H9 (cell line): ENCODE measurements at regions not wholly inside any gene's neighbourhood (a gene's known extent, or its start where the extent isn't known, plus 50 kb on each side); places are given as distances from the start of the nearest gene placed in this dataset.
A peak's percentile ranks its signal among the peaks of the same experiment; 100 is the strongest.

Experiments used
- DNase-seq: peaks from one replicate; pipeline ENCODE4 v3.0.0-alpha.2; 2017
- H2AFZ ChIP-seq: one replicate; pipeline ENCODE4 v1.6.1; 2013; ENCODE audit warnings: mild to moderate bottlenecking, low read length, control low read depth, moderate library complexity
- H2AK5ac ChIP-seq: 2 replicates; pipeline ENCODE4 v1.6.1; 2013; ENCODE audit warnings: low read length, control low read depth, mixed read lengths; ENCODE audit not compliant: insufficient read length
- H2BK120ac ChIP-seq: one replicate; pipeline ENCODE4 v1.6.1; 2013; ENCODE audit warnings: low read depth, mild to moderate bottlenecking, low read length, control low read depth, inconsistent platforms; ENCODE audit not compliant: poor library complexity, severe bottlenecking
- H2BK12ac ChIP-seq: 2 replicates; pipeline ENCODE4 v1.6.1; 2013; ENCODE audit warnings: low read length, control low read depth, mixed read lengths, low read depth; ENCODE audit not compliant: insufficient read length
- H2BK15ac ChIP-seq: 2 replicates; pipeline ENCODE4 v1.6.1; 2013; ENCODE audit warnings: low read depth, low read length, control low read depth
- H2BK20ac ChIP-seq: one replicate; pipeline ENCODE4 v1.6.1; 2013; ENCODE audit warnings: low read depth, mild to moderate bottlenecking, low read length, control low read depth, inconsistent platforms; ENCODE audit not compliant: poor library complexity, severe bottlenecking
- H2BK5ac ChIP-seq: 2 replicates; pipeline ENCODE4 v1.6.1; 2013; ENCODE audit warnings: low read length, control low read depth, mixed read lengths; ENCODE audit not compliant: insufficient read length
- H3K14ac ChIP-seq: 2 replicates; pipeline ENCODE4 v1.6.1; 2013; ENCODE audit warnings: low read length, control low read depth; ENCODE audit not compliant: insufficient read depth
- H3K18ac ChIP-seq: 2 replicates; pipeline ENCODE4 v1.6.1; 2013; ENCODE audit warnings: low read depth, mild to moderate bottlenecking, mixed read lengths, low read length, control low read depth; ENCODE audit not compliant: insufficient read length
- H3K23ac ChIP-seq: 2 replicates; pipeline ENCODE4 v1.6.1; 2013; ENCODE audit warnings: low read length, control low read depth, mixed read lengths, low read depth; ENCODE audit not compliant: insufficient read length
- H3K23me2 ChIP-seq: 2 replicates; pipeline ENCODE4 v1.6.1; 2013; ENCODE audit warnings: low read depth, mild to moderate bottlenecking, mixed read lengths, low read length, control low read depth; ENCODE audit not compliant: insufficient read length, poor library complexity, severe bottlenecking
- H3K27ac ChIP-seq: 2 replicates; pipeline ENCODE4 v1.5.1; 2013; ENCODE audit warnings: low read length, control low read depth, mixed read lengths, low read depth; ENCODE audit not compliant: insufficient read length
- H3K27me3 ChIP-seq: 2 replicates; pipeline ENCODE4 v1.6.1; 2013; ENCODE audit warnings: low read length, control low read depth, inconsistent platforms; ENCODE audit not compliant: insufficient read depth
- H3K4ac ChIP-seq: 2 replicates; pipeline ENCODE4 v1.6.1; 2013; ENCODE audit warnings: low read depth, mild to moderate bottlenecking, control low read depth, inconsistent platforms, low read length, moderate library complexity
- H3K4me1 ChIP-seq: 2 replicates; pipeline ENCODE4 v1.6.1; 2013; ENCODE audit warnings: low read length, control low read depth, inconsistent platforms; ENCODE audit not compliant: insufficient read depth
- H3K4me2 ChIP-seq: 2 replicates; pipeline ENCODE4 v1.6.1; 2013; ENCODE audit warnings: low read length, control low read depth, mixed read lengths; ENCODE audit not compliant: insufficient read length, insufficient read depth
- H3K56ac ChIP-seq: 2 replicates; pipeline ENCODE4 v1.6.1; 2013; ENCODE audit warnings: low read depth, mild to moderate bottlenecking, mixed read lengths, low read length, control low read depth; ENCODE audit not compliant: insufficient read length
- H3K79me1 ChIP-seq: 2 replicates; pipeline ENCODE4 v1.6.1; 2013; ENCODE audit warnings: low read depth, mild to moderate bottlenecking, moderate library complexity, low read length, control low read depth, inconsistent platforms; ENCODE audit not compliant: insufficient read depth, poor library complexity, severe bottlenecking
- H3K79me2 ChIP-seq: 2 replicates; pipeline ENCODE4 v1.6.1; 2013; ENCODE audit warnings: low read length, control low read depth, inconsistent platforms; ENCODE audit not compliant: insufficient read depth
- H3K9ac ChIP-seq: 2 replicates; pipeline ENCODE4 v1.6.1; 2013; ENCODE audit warnings: low read length, control low read depth, mixed read lengths; ENCODE audit not compliant: insufficient read length; ENCODE audit errors: extremely low read depth
- H3K9me3 ChIP-seq: one replicate; pipeline ENCODE4 v1.6.1; 2013; ENCODE audit warnings: low read depth, low read length, inconsistent platforms; ENCODE audit not compliant: control insufficient read depth
- H3T11ph ChIP-seq: one replicate; pipeline ENCODE4 v1.6.1; 2013; ENCODE audit warnings: mild to moderate bottlenecking, low read length, control low read depth, inconsistent platforms
- H4K20me1 ChIP-seq: one replicate; pipeline ENCODE4 v1.6.1; 2013; ENCODE audit not compliant: control insufficient read depth, insufficient read length, insufficient read depth
- H4K5ac ChIP-seq: 2 replicates; pipeline ENCODE4 v1.6.1; 2013; ENCODE audit warnings: low read depth, mild to moderate bottlenecking, mixed read lengths, low read length, control low read depth; ENCODE audit not compliant: insufficient read length
- H4K8ac ChIP-seq: replicated peaks from 2 replicates; pipeline ENCODE4 v1.6.1; 2013; ENCODE audit warnings: low read length, control low read depth, mixed read lengths, low read depth; ENCODE audit not compliant: insufficient read length
- H4K91ac ChIP-seq: 2 replicates; pipeline ENCODE4 v1.6.1; 2013; ENCODE audit warnings: low read depth, mild to moderate bottlenecking, moderate library complexity, mixed read lengths, low read length, control low read depth; ENCODE audit not compliant: insufficient read length
- H3K27ac Mint-ChIP-seq, 3 experiments: 2 replicates in 2 of 3; 3 replicates in 1 of 3; pipeline ENCODE4 v1.8.0; 2020 to 2021; ENCODE audit warnings: mixed read lengths in 3 of 3, mild to moderate bottlenecking in 1 of 3, moderate library complexity in 1 of 3
- H3K27me3 Mint-ChIP-seq: 2 replicates; pipeline ENCODE4 v1.8.0; 2021; ENCODE audit warnings: low read depth, mild to moderate bottlenecking, moderate library complexity, mixed read lengths
- H3K36me3 Mint-ChIP-seq, 3 experiments: 2 replicates in 2 of 3; 3 replicates in 1 of 3; pipeline ENCODE4 v1.8.0; 2020 to 2021; ENCODE audit warnings: low read depth in 3 of 3, mixed read lengths in 3 of 3; ENCODE audit not compliant: insufficient read depth in 1 of 3
- H3K4me1 Mint-ChIP-seq, 2 experiments: 2 replicates each; pipeline ENCODE4 v1.8.0; 2020; ENCODE audit warnings: mixed read lengths in 2 of 2
- H3K4me3 Mint-ChIP-seq, 2 experiments: 2 replicates in 1 of 2; 3 replicates in 1 of 2; pipeline ENCODE4 v1.8.0; 2020 to 2021; ENCODE audit warnings: mild to moderate bottlenecking in 2 of 2, mixed read lengths in 2 of 2, moderate library complexity in 1 of 2
- H3K9me3 Mint-ChIP-seq, 2 experiments: 2 replicates in 1 of 2; 3 replicates in 1 of 2; pipeline ENCODE4 v1.8.0; 2020; ENCODE audit warnings: mild to moderate bottlenecking in 2 of 2, mixed read lengths in 2 of 2, moderate library complexity in 1 of 2
- WGBS: extraction: QIAGEN DNeasy Blood & Tissue Kit; methylation state at CpG from one replicate; pipeline ENCODE4 v1.1.7; 2013; ENCODE audit warnings: missing lambda C conversion rate, low lambda C conversion rate, mixed read lengths; ENCODE audit not compliant: insufficient read length; ENCODE audit errors: extremely low coverage; 5-methylcytosine and 5-hydroxymethylcytosine counted together
- TF ChIP-seq, protein P1 (sequence below): fragments of 200-600 bp; sonication (generic); conservative IDR thresholded peaks from 3 replicates; pipeline ENCODE4 v1.8.0; 2021; ENCODE audit warnings: antibody characterized with exemption, mild to moderate bottlenecking

DNA sequence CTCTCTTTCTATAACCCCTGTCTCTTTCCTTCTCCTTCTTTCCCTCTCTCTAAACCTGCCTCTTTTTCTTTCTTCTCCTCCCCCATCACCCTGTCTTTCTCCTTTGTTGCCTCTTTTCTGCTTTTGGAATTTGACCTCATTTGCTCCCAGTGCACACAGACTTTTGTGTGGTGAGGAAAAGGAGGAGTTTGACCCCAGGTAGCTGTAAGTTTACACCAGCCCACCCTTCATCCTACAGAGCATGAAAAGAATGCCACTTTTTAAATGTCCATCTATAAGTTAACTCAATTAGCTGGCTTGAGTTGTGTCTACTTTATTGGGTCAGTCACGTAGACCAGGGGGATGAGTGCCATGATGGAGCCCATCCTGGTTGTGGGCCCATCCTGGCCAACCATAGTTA, 146.8 kb upstream of the SLC38A2 start:
- H3K14ac ChIP-seq, result no peak overlapping the region
- no CpG with 5 or more reads among the region's 1 CpG for WGBS
- Mint-ChIP-seq H3K9me3 (no peaks in the 10 kb centered on the region; a peak in 1 of 5 replicates), H3K27ac (peak overlapping the region in 2 of 3 experiments; percentile 27 to 53; a peak in 3 of 7 replicates), H3K4me3 (no peak overlapping the region), H3K4me1 (peaks cover 12 to 13% of the 10 kb centered on the region in 2 experiments), H3K36me3 (0 out of 7 replicates have a peak, but pooled peaks cover 0 to 2% (median 0%) of the 10 kb centered on the region in 3 experiments), H3K27me3 (no peaks in the 10 kb centered on the region; the same call in 1 of the 2 replicates)
- H3K27ac ChIP-seq, result no peak overlapping the region
- H2BK15ac ChIP-seq, result no peak overlapping the region
- no peak overlapping the region for H2BK12ac ChIP-seq
- TF ChIP-seq, protein P1, sequence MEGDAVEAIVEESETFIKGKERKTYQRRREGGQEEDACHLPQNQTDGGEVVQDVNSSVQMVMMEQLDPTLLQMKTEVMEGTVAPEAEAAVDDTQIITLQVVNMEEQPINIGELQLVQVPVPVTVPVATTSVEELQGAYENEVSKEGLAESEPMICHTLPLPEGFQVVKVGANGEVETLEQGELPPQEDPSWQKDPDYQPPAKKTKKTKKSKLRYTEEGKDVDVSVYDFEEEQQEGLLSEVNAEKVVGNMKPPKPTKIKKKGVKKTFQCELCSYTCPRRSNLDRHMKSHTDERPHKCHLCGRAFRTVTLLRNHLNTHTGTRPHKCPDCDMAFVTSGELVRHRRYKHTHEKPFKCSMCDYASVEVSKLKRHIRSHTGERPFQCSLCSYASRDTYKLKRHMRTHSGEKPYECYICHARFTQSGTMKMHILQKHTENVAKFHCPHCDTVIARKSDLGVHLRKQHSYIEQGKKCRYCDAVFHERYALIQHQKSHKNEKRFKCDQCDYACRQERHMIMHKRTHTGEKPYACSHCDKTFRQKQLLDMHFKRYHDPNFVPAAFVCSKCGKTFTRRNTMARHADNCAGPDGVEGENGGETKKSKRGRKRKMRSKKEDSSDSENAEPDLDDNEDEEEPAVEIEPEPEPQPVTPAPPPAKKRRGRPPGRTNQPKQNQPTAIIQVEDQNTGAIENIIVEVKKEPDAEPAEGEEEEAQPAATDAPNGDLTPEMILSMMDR, result no peak
- H3K4me2 ChIP-seq, result no peak overlapping the region
- H3T11ph ChIP-seq, result no peak overlapping the region
- H4K20me1 ChIP-seq, result no peaks in the 10 kb centered on the region
- DNase-seq, result no peak
- H4K5ac ChIP-seq, result no peak overlapping the region
- H3K79me2 ChIP-seq, result no peaks in the 10 kb centered on the region
- no peaks in the 10 kb centered on the region for H3K27me3 ChIP-seq
- H2AFZ ChIP-seq, result no peak overlapping the region
- no peak overlapping the region for H2BK5ac ChIP-seq
- no peak overlapping the region for H3K9ac ChIP-seq
- H3K79me1 ChIP-seq, result no peaks in the 10 kb centered on the region
- no peak overlapping the region for H3K18ac ChIP-seq
- no peak overlapping the region for H2BK20ac ChIP-seq
- H3K4ac ChIP-seq, result no peak overlapping the region
- no peak overlapping the region for H3K56ac ChIP-seq
- no peaks in the 10 kb centered on the region for H3K23me2 ChIP-seq
- no peak overlapping the region for H3K23ac ChIP-seq
- H4K8ac ChIP-seq, result no peak overlapping the region
- H4K91ac ChIP-seq, result no peak overlapping the region
- H2BK120ac ChIP-seq, result no peak overlapping the region
- H3K4me1 ChIP-seq, result no peaks in the 10 kb centered on the region; the same call in 1 of the 2 replicates
- H2AK5ac ChIP-seq, result no peak overlapping the region
- no peaks in the 10 kb centered on the region for H3K9me3 ChIP-seq
